ENCODE measurements at regions not wholly inside any gene's neighbourhood (a gene's known extent, or its start where the extent isn't known, plus 50 kb on each side); places are given as distances from the start of the nearest gene placed in this dataset.

- no peak overlapping the region for H3K27ac ChIP-seq
- TF ChIP-seq CTCF (IDR thresholded peaks at IDR 0.05) (no peak), POLR2A (IDR thresholded peaks at IDR 0.05) (no peak), POLR2AphosphoS5 (IDR thresholded peaks at IDR 0.05) (no peak)
- H3K36me3 ChIP-seq: no peaks in the 10 kb centered on the region
- no peaks in the 10 kb centered on the region for H3K9me3 ChIP-seq
- no peak overlapping the region for H3K4me3 ChIP-seq
- intact Hi-C loops (cut with DNase I; ENCODE audit: low total_unique reads): no loop called here
- H3K4me1 ChIP-seq: no peaks in the 10 kb centered on the region
- H3K27me3 ChIP-seq: no peaks in the 10 kb centered on the region
- no peak for DNase-seq (ENCODE audit: low spot score in 2 of 2)
These were observed 99.7 kb downstream of the CPN2 start for GRCh38 chr3:194251461-194251860.

GRCh38 chr3:194251891-194252560, 99.1 kb downstream of the CPN2 start:
- Histone ChIP-seq H3K36me3 (no peaks in the 10 kb centered on the region), H3K4me1 (no peaks in the 10 kb centered on the region), H3K27me3 (no peaks in the 10 kb centered on the region), H3K27ac (no peak overlapping the region), H3K9me3 (no peaks in the 10 kb centered on the region), H3K4me3 (no peak overlapping the region)
- TF ChIP-seq CTCF (IDR thresholded peaks at IDR 0.05) (no peak), POLR2A (IDR thresholded peaks at IDR 0.05) (no peak), POLR2AphosphoS5 (IDR thresholded peaks at IDR 0.05) (no peak)
- no peak for DNase-seq (ENCODE audit: low spot score in 2 of 2)
- intact Hi-C loops (cut with DNase I; ENCODE audit: low total_unique reads): no loop called here

GRCh38 chr3:194253270-194253669, 97.9 kb downstream of the CPN2 start:
- Histone ChIP-seq H3K9me3 (peaks cover 0 to 4% of the 10 kb centered on the region in 2 donors), H3K4me1 (no peaks in the 10 kb centered on the region), H3K4me3 (no peak overlapping the region), H3K27me3 (no peaks in the 10 kb centered on the region), H3K27ac (no peak overlapping the region), H3K36me3 (no peaks in the 10 kb centered on the region)
- intact Hi-C loops (cut with DNase I; ENCODE audit: low total_unique reads): no loop called here
- TF ChIP-seq POLR2A (IDR thresholded peaks at IDR 0.05) (no peak), CTCF (IDR thresholded peaks at IDR 0.05) (no peak), POLR2AphosphoS5 (IDR thresholded peaks at IDR 0.05) (no peak)
- DNase-seq (ENCODE audit: low spot score in 2 of 2): no peak

DNA sequence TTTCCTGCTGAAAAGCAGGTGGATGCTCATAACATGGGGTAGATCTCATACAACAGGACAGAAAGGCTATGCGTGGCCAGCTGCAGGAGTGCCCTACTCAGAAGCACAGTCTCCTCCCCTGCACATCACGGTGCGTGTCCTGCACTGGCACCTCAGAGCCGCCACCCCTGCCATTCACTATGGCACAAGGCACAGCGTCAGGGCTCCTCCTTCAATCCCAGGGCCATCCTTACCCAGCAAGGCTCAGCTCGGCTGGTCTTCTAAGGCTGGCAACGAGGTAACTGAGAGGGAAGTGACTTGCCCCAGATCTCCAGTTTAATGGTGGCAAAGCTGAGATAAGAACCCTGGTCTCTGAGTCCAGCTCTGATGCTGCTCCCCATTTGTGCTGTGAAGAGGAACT, 97.1 kb downstream of the CPN2 start:
- no peaks in the 10 kb centered on the region for H3K36me3 ChIP-seq
- no peak overlapping the region for H3K27ac ChIP-seq
- intact Hi-C loops (cut with DNase I; ENCODE audit: low total_unique reads): no loop called here
- no peak overlapping the region for H3K4me3 ChIP-seq
- H3K9me3 ChIP-seq: peaks cover 0 to 6% of the 10 kb centered on the region in 2 donors
- no peak for DNase-seq (ENCODE audit: low spot score in 2 of 2)
- H3K4me1 ChIP-seq: no peaks in the 10 kb centered on the region
- no peak for TF ChIP-seq CTCF (IDR thresholded peaks at IDR 0.05)
- no peak for TF ChIP-seq POLR2A (IDR thresholded peaks at IDR 0.05)
- TF ChIP-seq POLR2AphosphoS5 (IDR thresholded peaks at IDR 0.05): no peak
- H3K27me3 ChIP-seq: no peaks in the 10 kb centered on the region

DNA sequence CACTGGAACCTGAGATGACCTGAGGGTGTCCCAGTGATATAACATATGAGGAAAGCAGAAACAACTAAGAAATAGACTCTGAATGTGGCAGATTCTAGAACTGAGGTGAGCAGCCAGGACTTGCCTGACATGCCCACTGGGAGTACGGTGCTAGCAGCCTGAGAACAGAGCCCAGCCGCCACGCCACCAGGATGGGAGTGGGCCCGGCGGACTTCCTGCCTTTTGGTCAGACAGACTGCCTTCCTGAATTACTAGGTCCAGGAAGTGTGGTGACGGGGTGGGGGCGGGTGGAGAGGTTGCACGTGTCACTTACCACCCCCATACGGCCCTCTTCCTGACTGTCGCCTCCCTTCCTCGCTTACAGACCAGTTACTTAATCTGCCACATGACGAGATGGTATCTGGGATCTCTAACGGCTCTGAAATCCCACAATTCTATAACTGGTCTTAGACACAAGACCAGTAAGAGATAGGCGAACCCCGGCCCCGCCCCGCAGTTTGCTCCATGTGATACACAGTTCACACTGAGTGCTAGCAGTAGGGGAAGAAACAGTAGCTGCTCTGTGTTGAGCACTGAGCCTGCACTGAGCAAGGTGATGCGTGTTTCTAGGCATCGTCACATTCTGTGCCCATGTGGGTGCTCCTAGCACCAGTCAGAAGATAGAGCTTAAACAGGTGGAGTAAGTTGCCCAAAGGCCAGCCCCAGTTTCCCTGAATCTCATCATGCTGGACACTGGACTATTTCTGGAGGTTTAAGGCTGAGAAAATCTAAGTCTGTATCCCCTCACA, 95.7 kb downstream of the CPN2 start:
- peak overlapping the region in 1 of 2 donors; percentile 69 for H3K27ac ChIP-seq
- no peak overlapping the region for H3K4me3 ChIP-seq
- H3K27me3 ChIP-seq: no peaks in the 10 kb centered on the region
- peaks cover 0 to 6% of the 10 kb centered on the region in 2 donors for H3K9me3 ChIP-seq
- peak; percentile 35 to 53 for DNase-seq (ENCODE audit: low spot score in 2 of 2)
- H3K36me3 ChIP-seq: no peaks in the 10 kb centered on the region
- H3K4me1 ChIP-seq: no peaks in the 10 kb centered on the region
- intact Hi-C loops (cut with DNase I; ENCODE audit: low total_unique reads): no loop called here
- TF ChIP-seq CTCF (IDR thresholded peaks at IDR 0.05) (peak in 1 of 3 donors; percentile 31), POLR2AphosphoS5 (IDR thresholded peaks at IDR 0.05) (peak in 2 of 3 donors; percentile 17 to 19), POLR2A (IDR thresholded peaks at IDR 0.05) (no peak)

All from breast epithelium (tissue), 4 donors.